A549 (cell line): ENCODE measurements at regions not wholly inside any gene's neighbourhood (a gene's known extent, or its start where the extent isn't known, plus 50 kb on each side); places are given as distances from the start of the nearest gene placed in this dataset.

ENCODE experiments used
- CBX8 ChIP-seq: fragments of 200-600 bp; sonication (generic); IDR thresholded peaks from 2 replicates; pipeline ENCODE4 v1.6.1; 2016
- CEBPB ChIP-seq, 2 experiments: fragments of >200 bp in 1 of 2; sonication (Bioruptor Twin) in 1 of 2; formaldehyde crosslinking in 1 of 2; IDR thresholded peaks; 2 replicates each; pipeline ENCODE4 v1.6.1; 2012 to 2016
- EP300 ChIP-seq, 2 experiments: fragments of >200 bp; sonication (Bioruptor Twin); formaldehyde crosslinking; IDR thresholded peaks; 2 replicates in 1 of 2; 3 replicates in 1 of 2; pipeline ENCODE4 v1.6.1; 2016 to 2017
- FOSL2 ChIP-seq, 2 experiments: fragments of 450-650 bp in 1 of 2; fragments of >200 bp in 1 of 2; sonication (Bioruptor Twin) in 1 of 2; formaldehyde crosslinking; IDR thresholded peaks; 2 replicates each; pipeline versions ENCODE4 v1.5.0 to v1.6.1; 2016 to 2020; ENCODE audit warnings: mild to moderate bottlenecking in 1 of 2, moderate library complexity in 1 of 2
- JUNB ChIP-seq: fragments of >200 bp; sonication (Bioruptor Twin); formaldehyde crosslinking; IDR thresholded peaks from 2 replicates; pipeline ENCODE4 v1.6.1; 2016
- MAX ChIP-seq: IDR thresholded peaks from 2 replicates; pipeline ENCODE4 v1.6.1; 2012
- PBX3 ChIP-seq: IDR thresholded peaks from 2 replicates; pipeline ENCODE4 v1.6.1; 2012
- POLR2A ChIP-seq: IDR thresholded peaks from 2 replicates; pipeline ENCODE4 v1.6.1; 2012; ENCODE audit warnings: mild to moderate bottlenecking, low read length
- POLR2AphosphoS2 ChIP-seq: conservative IDR thresholded peaks from 2 replicates; pipeline ENCODE4 v1.6.1; 2012; ENCODE audit warnings: low read length, improper control_type of control experiment, inconsistent platforms
- REST ChIP-seq: fragments of 200-600 bp; sonication (generic); IDR thresholded peaks from 2 replicates; pipeline ENCODE4 v1.6.1; 2016; ENCODE audit warnings: antibody characterized with exemption, mild to moderate bottlenecking, moderate library complexity
- RFX5 ChIP-seq: fragments of 450-650 bp; IDR thresholded peaks from 2 replicates; pipeline ENCODE4 v1.7.1; 2014; ENCODE audit warnings: antibody characterized with exemption, mild to moderate bottlenecking, moderate library complexity
- TF ChIP-seq, protein P1 (sequence below): fragments of >200 bp; sonication (Bioruptor Twin); formaldehyde crosslinking; IDR thresholded peaks from 3 replicates; pipeline ENCODE4 v1.5.1; 2016
- TF ChIP-seq, protein P2 (sequence below): fragments of 450-650 bp; IDR thresholded peaks from 2 replicates; pipeline ENCODE4 v1.6.1; 2014; ENCODE audit warnings: antibody characterized with exemption

DNA sequence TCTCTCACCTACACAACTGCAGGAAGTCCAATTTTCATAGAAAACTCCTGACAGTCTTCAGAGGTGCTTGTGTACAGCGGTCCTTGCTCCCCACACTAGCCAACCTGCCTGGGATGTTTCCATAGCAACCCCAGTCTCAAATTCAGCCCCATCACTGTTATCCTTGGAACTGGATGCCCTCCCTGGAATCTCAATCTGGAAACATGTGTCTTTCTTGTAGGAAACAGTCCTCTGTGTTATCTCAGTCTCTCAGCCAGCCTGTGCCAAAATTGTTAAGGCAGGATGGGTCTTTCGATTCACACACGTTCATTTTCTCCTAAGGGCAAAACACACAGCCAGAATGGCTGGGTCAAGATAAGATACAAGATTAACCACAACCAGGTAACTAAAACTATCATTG lies 295.5 kb upstream of the RND3 start:
- TF ChIP-seq POLR2A (no peak), MAX (no peak), FOSL2 (IDR thresholded peaks at IDR 0.05) (no peak), FOSL2 (CRISPR knock-in tag; IDR thresholded peaks at IDR 0.05) (no peak), REST (no peak), PBX3 (no peak), RFX5 (no peak), POLR2AphosphoS2 (no peak), EP300 (IDR thresholded peaks at IDR 0.05) (no peak), CEBPB (IDR thresholded peaks at IDR 0.05) (no peak), CBX8 (no peak), JUNB (no peak)
- TF ChIP-seq, protein P1, sequence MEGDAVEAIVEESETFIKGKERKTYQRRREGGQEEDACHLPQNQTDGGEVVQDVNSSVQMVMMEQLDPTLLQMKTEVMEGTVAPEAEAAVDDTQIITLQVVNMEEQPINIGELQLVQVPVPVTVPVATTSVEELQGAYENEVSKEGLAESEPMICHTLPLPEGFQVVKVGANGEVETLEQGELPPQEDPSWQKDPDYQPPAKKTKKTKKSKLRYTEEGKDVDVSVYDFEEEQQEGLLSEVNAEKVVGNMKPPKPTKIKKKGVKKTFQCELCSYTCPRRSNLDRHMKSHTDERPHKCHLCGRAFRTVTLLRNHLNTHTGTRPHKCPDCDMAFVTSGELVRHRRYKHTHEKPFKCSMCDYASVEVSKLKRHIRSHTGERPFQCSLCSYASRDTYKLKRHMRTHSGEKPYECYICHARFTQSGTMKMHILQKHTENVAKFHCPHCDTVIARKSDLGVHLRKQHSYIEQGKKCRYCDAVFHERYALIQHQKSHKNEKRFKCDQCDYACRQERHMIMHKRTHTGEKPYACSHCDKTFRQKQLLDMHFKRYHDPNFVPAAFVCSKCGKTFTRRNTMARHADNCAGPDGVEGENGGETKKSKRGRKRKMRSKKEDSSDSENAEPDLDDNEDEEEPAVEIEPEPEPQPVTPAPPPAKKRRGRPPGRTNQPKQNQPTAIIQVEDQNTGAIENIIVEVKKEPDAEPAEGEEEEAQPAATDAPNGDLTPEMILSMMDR: no peak
- TF ChIP-seq, protein P2, sequence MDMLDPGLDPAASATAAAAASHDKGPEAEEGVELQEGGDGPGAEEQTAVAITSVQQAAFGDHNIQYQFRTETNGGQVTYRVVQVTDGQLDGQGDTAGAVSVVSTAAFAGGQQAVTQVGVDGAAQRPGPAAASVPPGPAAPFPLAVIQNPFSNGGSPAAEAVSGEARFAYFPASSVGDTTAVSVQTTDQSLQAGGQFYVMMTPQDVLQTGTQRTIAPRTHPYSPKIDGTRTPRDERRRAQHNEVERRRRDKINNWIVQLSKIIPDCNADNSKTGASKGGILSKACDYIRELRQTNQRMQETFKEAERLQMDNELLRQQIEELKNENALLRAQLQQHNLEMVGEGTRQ: no peak
